ENCODE measurements at regions not wholly inside any gene's neighbourhood (a gene's known extent, or its start where the extent isn't known, plus 50 kb on each side); places are given as distances from the start of the nearest gene placed in this dataset.

DNA sequence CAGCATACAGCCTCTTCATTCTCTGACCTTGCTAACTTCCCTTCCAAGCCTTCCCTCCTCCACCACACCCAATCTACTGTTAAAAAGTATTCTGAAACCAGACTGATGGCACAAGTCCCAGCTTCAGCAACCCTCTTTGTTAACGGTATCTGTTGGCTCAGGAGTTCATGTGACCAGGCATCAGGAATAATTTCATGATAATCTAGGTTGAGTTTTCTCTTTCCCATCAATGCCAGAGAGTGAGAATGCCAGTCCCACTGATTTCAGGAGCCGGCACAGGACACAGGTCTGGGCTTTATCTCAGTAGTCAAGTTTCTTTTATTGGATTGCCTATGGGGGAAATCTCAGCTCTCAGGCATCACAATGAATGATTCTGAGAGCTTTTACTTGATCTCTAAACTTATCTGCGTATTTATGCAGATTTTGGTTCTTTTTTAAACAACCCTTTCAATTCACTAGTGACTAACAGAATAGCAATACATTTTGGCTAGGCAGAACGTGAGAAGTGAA lies 231.0 kb upstream of the LYZL1 start:
- in situ Hi-C loops (cut with HindIII; ENCODE audit: low pct_unique_long_range_greater_than_20kb, low sequenced_read_pairs) (no loop called here), intact Hi-C loops (cut with micrococcal nuclease; ENCODE audit: unreplicated experiment) (no loop called here)
- Histone ChIP-seq H3K36me3 (ENCODE audit: control insufficient read depth, insufficient read depth, low read length) (no peaks in the 10 kb centered on the region), H3K27ac (ENCODE audit: low read length) (no peak overlapping the region), H3K4me3 (ENCODE audit: low read depth in 2 of 2, low read length in 2 of 2) (no peak overlapping the region), H3K9me3 (ENCODE audit: control insufficient read depth, insufficient read depth, low read depth, low read length) (no peaks in the 10 kb centered on the region), H3K4me1 (ENCODE audit: control insufficient read depth, insufficient read depth, low read length) (no peaks in the 10 kb centered on the region), H3K27me3 (ENCODE audit: control insufficient read depth, insufficient read depth, low read length) (no peaks in the 10 kb centered on the region)
- BruUV-seq (replicated peaks) = no TSS peak
- CTCF ChIA-PET = no interaction called here
- no peak for DNase-seq (ENCODE audit: low read depth, low spot score)
- POLR2A ChIA-PET = no interaction called here
- TF ChIP-seq, protein P1, sequence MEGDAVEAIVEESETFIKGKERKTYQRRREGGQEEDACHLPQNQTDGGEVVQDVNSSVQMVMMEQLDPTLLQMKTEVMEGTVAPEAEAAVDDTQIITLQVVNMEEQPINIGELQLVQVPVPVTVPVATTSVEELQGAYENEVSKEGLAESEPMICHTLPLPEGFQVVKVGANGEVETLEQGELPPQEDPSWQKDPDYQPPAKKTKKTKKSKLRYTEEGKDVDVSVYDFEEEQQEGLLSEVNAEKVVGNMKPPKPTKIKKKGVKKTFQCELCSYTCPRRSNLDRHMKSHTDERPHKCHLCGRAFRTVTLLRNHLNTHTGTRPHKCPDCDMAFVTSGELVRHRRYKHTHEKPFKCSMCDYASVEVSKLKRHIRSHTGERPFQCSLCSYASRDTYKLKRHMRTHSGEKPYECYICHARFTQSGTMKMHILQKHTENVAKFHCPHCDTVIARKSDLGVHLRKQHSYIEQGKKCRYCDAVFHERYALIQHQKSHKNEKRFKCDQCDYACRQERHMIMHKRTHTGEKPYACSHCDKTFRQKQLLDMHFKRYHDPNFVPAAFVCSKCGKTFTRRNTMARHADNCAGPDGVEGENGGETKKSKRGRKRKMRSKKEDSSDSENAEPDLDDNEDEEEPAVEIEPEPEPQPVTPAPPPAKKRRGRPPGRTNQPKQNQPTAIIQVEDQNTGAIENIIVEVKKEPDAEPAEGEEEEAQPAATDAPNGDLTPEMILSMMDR (IDR thresholded peaks at IDR 0.05) = no peak
- TF ChIP-seq REST (IDR thresholded peaks at IDR 0.05; ENCODE audit: insufficient read depth in 1 of 2, low read depth in 2 of 2, low read length in 1 of 2) (no peak), POLR2AphosphoS5 (IDR thresholded peaks at IDR 0.05; ENCODE audit: low read depth, low read length) (no peak), SIN3A (IDR thresholded peaks at IDR 0.05; ENCODE audit: borderline replicate concordance, insufficient read depth, low read depth, low read length) (no peak)
- ATAC-seq = no peak

- Histone ChIP-seq H3K27me3 (ENCODE audit: control insufficient read depth, insufficient read depth, low read length) (no peaks in the 10 kb centered on the region), H3K9me3 (ENCODE audit: control insufficient read depth, insufficient read depth, low read depth, low read length) (no peaks in the 10 kb centered on the region), H3K36me3 (ENCODE audit: control insufficient read depth, insufficient read depth, low read length) (no peaks in the 10 kb centered on the region), H3K4me1 (ENCODE audit: control insufficient read depth, insufficient read depth, low read length) (no peaks in the 10 kb centered on the region), H3K27ac (ENCODE audit: low read length) (no peak overlapping the region), H3K4me3 (ENCODE audit: low read depth in 2 of 2, low read length in 2 of 2) (no peak overlapping the region)
- CTCF ChIA-PET = no interaction called here
- POLR2A ChIA-PET = no interaction called here
- TF ChIP-seq, protein P1 (IDR thresholded peaks at IDR 0.05) = no peak
- no peak for TF ChIP-seq POLR2AphosphoS5 (IDR thresholded peaks at IDR 0.05; ENCODE audit: low read depth, low read length)
- TF ChIP-seq SIN3A (IDR thresholded peaks at IDR 0.05; ENCODE audit: borderline replicate concordance, insufficient read depth, low read depth, low read length) = no peak
- no peak for TF ChIP-seq REST (IDR thresholded peaks at IDR 0.05; ENCODE audit: insufficient read depth in 1 of 2, low read depth in 2 of 2, low read length in 1 of 2)
- no peak for TF ChIP-seq TCF7L2 (IDR thresholded peaks at IDR 0.05; ENCODE audit: low read depth, low read length)
- intact Hi-C loops (cut with micrococcal nuclease; ENCODE audit: unreplicated experiment) (no loop called here), in situ Hi-C loops (cut with HindIII; ENCODE audit: low pct_unique_long_range_greater_than_20kb, low sequenced_read_pairs) (no loop called here)
- BruUV-seq (replicated peaks) = no TSS peak
- DNase-seq (ENCODE audit: low read depth, low spot score) (no peak), ATAC-seq (no peak)
Measured at GRCh38 chr10:29063806-29064644, 224.8 kb upstream of the LYZL1 start.

All from Panc1 (cell line).